B cell (primary cell): ENCODE measurements at regions not wholly inside any gene's neighbourhood (a gene's known extent, or its start where the extent isn't known, plus 50 kb on each side); places are given as distances from the start of the nearest gene placed in this dataset.

Experiments
- ATAC-seq: fragments of 200-7000 bp; cut with Tn5 transposase; one replicate; pipeline ENCODE4 v1.10.0; 2021; ENCODE audit warnings: low read depth, mild to moderate bottlenecking, moderate number of reproducible peaks, moderate library complexity
- CTCF ChIA-PET: fragments of 350-600 bp; sonication (Branson Sonifier 250); formaldehyde crosslinking; loops from one replicate; lab custom pipeline; 2021; ENCODE audit warnings: antibody characterized with exemption, inconsistent platforms; lab: Charles Lee
- POLR2A ChIA-PET: fragments of 350-600 bp; sonication (Branson Sonifier 250); formaldehyde crosslinking; loops from one replicate; lab custom pipeline; 2021; ENCODE audit warnings: antibody characterized with exemption; lab: Charles Lee
- DNase-seq: peaks from one replicate; pipeline ENCODE4 v3.0.0; 2013
- H2AFZ ChIP-seq: 2 replicates; pipeline ENCODE4 v1.6.1; 2012; ENCODE audit warnings: mild to moderate bottlenecking, low read depth, low read length; ENCODE audit not compliant: insufficient read depth, poor library complexity, severe bottlenecking
- H3K27ac ChIP-seq, 2 donors: 1 replicate in 1 of 2; 2 replicates in 1 of 2; pipeline ENCODE4 v1.5.1; 2012 to 2013; ENCODE audit warnings: low read length in 2 of 2, mild to moderate bottlenecking in 2 of 2, moderate library complexity in 1 of 2
- H3K27me3 ChIP-seq, 4 experiments: fragments of 200-600 bp in 1 of 4; sonication (generic) in 1 of 4; replicated peaks in 1 of 4; 1 replicate in 2 of 4; 2 replicates in 2 of 4; pipeline versions ENCODE4 v1.6.1 to v1.7.0; 2013 to 2016; ENCODE audit warnings: low read length in 3 of 4, mild to moderate bottlenecking in 2 of 4, mixed read lengths in 1 of 4, moderate library complexity in 1 of 4; ENCODE audit not compliant: insufficient read depth in 4 of 4, control insufficient read depth in 3 of 4; ENCODE audit errors: control extremely low read depth in 1 of 4
- H3K36me3 ChIP-seq, 2 experiments: replicated peaks in 1 of 2; 1 replicate in 1 of 2; 2 replicates in 1 of 2; pipeline versions ENCODE4 v1.6.1 to v1.7.1; 2013; ENCODE audit warnings: low read length in 1 of 2; ENCODE audit not compliant: insufficient read depth in 2 of 2, control insufficient read depth in 1 of 2; ENCODE audit errors: control extremely low read depth in 1 of 2, extremely low read depth in 1 of 2
- H3K4me1 ChIP-seq, 2 donors: fragments of 200-600 bp in 1 of 2; sonication (generic) in 1 of 2; 1 replicate in 1 of 2; 2 replicates in 1 of 2; pipeline versions ENCODE4 v1.5.1 to v1.6.1; 2013 to 2017; ENCODE audit warnings: low read length in 2 of 2; ENCODE audit not compliant: control insufficient read depth in 2 of 2, insufficient read depth in 2 of 2
- H3K4me2 ChIP-seq: replicated peaks from 2 replicates; pipeline ENCODE3; 2012; ENCODE audit warnings: mild to moderate bottlenecking, low read depth, low read length; ENCODE audit not compliant: poor library complexity, severe bottlenecking
- H3K4me3 ChIP-seq, 5 experiments: fragments of 200-600 bp in 1 of 5; sonication (generic) in 1 of 5; 1 replicate in 3 of 5; 2 replicates in 2 of 5; pipeline versions ENCODE4 v1.5.1 to v1.7.0; 2011 to 2016; ENCODE audit warnings: low read length in 4 of 5, mild to moderate bottlenecking in 4 of 5, low read depth in 2 of 5, control low read depth in 1 of 5, moderate library complexity in 1 of 5; ENCODE audit not compliant: insufficient read depth in 1 of 5; ENCODE audit errors: control extremely low read depth in 1 of 5, extremely low read depth in 1 of 5
- H3K79me2 ChIP-seq: fragments of 200-600 bp; sonication (generic); one replicate; pipeline ENCODE4 v1.6.0; 2016; ENCODE audit warnings: low read length; ENCODE audit not compliant: control insufficient read depth, insufficient read depth
- H3K9ac ChIP-seq: fragments of 200-600 bp; sonication (generic); 2 replicates; pipeline ENCODE4 v1.6.1; 2017; ENCODE audit warnings: mild to moderate bottlenecking, low read length, moderate library complexity
- H3K9me3 ChIP-seq, 3 donors: one replicate each; pipeline versions ENCODE4 v1.6.1 to v1.7.1; 2013; ENCODE audit warnings: low read length in 2 of 3; ENCODE audit not compliant: control insufficient read depth in 2 of 3, insufficient read depth in 1 of 3; ENCODE audit errors: control extremely low read depth in 1 of 3
- H4K20me1 ChIP-seq: 2 replicates; pipeline ENCODE4 v1.6.0; 2012; ENCODE audit warnings: mild to moderate bottlenecking, low read length; ENCODE audit not compliant: insufficient read depth, control insufficient read depth, poor library complexity, severe bottlenecking
- H3K27ac Mint-ChIP-seq: one replicate; pipeline ENCODE4 v1.8.0; 2021; ENCODE audit warnings: mixed read lengths
- H3K27me3 Mint-ChIP-seq: one replicate; pipeline ENCODE4 v1.8.0; 2021; ENCODE audit warnings: mixed read lengths
- H3K4me1 Mint-ChIP-seq: one replicate; pipeline ENCODE4 v1.8.0; 2021; ENCODE audit warnings: mixed read lengths
- H3K4me3 Mint-ChIP-seq: one replicate; pipeline ENCODE4 v1.8.0; 2021; ENCODE audit warnings: mixed read lengths
- H3K9me3 Mint-ChIP-seq: one replicate; pipeline ENCODE4 v1.8.0; 2022; ENCODE audit warnings: mixed read lengths; ENCODE audit not compliant: insufficient read depth
- EZH2 ChIP-seq: IDR thresholded peaks from 2 replicates; pipeline ENCODE4 v1.6.1; 2012; ENCODE audit warnings: borderline replicate concordance, low read depth, mild to moderate bottlenecking, moderate library complexity, low read length; ENCODE audit not compliant: insufficient read depth, poor library complexity, severe bottlenecking
- WGBS: methylation state at CpG from one replicate; pipeline ENCODE4 v1.1.5; 2013; ENCODE audit warnings: missing lambda C conversion rate; ENCODE audit not compliant: insufficient coverage; 5-methylcytosine and 5-hydroxymethylcytosine counted together
- intact Hi-C: fragments of 100-400 bp; cut with micrococcal nuclease; formaldehyde crosslinking; loops from one replicate; pipeline ENCODE4 v1.10.0; 2022
- TF ChIP-seq, protein P1 (sequence below): fragments of 200-600 bp; IDR thresholded peaks from one replicate; pipeline ENCODE4 v1.8.0; 2022; ENCODE audit warnings: antibody characterized with exemption, mild to moderate bottlenecking

DNA sequence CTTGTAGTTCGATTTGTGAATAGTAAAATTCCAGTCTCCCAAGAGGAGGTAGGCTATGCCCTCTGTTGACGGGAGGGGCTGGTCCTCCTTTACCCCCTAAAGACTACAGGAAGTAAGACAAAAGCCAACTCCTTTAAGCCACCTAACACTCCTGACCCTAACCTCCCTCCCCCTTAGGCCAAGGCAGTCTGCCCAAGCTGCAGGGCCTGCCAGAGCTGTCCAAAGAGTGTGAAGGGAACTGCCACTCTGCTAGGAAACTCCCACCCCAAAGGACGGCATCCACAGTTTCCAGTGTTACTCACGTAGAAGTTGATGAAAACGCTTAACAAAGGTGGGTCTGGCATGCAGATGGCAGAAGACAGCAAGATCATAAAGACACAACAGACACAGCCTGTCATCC lies 803.2 kb downstream of the PLA2G4A start:
- no peak overlapping the region for H3K27ac ChIP-seq
- H3K27me3 Mint-ChIP-seq, result no peaks in the 10 kb centered on the region
- POLR2A ChIA-PET, result no interaction called here
- peaks cover 0 to 7% (median 0%) of the 10 kb centered on the region in 3 donors for H3K9me3 ChIP-seq
- no peak overlapping the region for H2AFZ ChIP-seq
- DNase-seq (no peak), ATAC-seq (no peak)
- CTCF ChIA-PET, result no interaction called here
- no peak overlapping the region for H3K9ac ChIP-seq
- H3K4me2 ChIP-seq, result no peak overlapping the region
- no peaks in the 10 kb centered on the region for H3K79me2 ChIP-seq
- H4K20me1 ChIP-seq, result no peaks in the 10 kb centered on the region
- H3K4me1 Mint-ChIP-seq, result no peaks in the 10 kb centered on the region
- H3K27ac Mint-ChIP-seq, result no peak overlapping the region
- H3K9me3 Mint-ChIP-seq, result peaks cover 6% of the 10 kb centered on the region
- H3K4me1 ChIP-seq, result no peaks in the 10 kb centered on the region
- intact Hi-C loops, result no loop called here
- H3K36me3 ChIP-seq, result no peaks in the 10 kb centered on the region
- no peak overlapping the region for H3K4me3 Mint-ChIP-seq
- no CpG with 5 or more reads among the region's 5 CpGs for WGBS
- no peaks in the 10 kb centered on the region for H3K27me3 ChIP-seq
- H3K4me3 ChIP-seq, result no peak overlapping the region
- TF ChIP-seq, protein P1, sequence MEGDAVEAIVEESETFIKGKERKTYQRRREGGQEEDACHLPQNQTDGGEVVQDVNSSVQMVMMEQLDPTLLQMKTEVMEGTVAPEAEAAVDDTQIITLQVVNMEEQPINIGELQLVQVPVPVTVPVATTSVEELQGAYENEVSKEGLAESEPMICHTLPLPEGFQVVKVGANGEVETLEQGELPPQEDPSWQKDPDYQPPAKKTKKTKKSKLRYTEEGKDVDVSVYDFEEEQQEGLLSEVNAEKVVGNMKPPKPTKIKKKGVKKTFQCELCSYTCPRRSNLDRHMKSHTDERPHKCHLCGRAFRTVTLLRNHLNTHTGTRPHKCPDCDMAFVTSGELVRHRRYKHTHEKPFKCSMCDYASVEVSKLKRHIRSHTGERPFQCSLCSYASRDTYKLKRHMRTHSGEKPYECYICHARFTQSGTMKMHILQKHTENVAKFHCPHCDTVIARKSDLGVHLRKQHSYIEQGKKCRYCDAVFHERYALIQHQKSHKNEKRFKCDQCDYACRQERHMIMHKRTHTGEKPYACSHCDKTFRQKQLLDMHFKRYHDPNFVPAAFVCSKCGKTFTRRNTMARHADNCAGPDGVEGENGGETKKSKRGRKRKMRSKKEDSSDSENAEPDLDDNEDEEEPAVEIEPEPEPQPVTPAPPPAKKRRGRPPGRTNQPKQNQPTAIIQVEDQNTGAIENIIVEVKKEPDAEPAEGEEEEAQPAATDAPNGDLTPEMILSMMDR, result no peak
- no peak for TF ChIP-seq EZH2

DNA sequence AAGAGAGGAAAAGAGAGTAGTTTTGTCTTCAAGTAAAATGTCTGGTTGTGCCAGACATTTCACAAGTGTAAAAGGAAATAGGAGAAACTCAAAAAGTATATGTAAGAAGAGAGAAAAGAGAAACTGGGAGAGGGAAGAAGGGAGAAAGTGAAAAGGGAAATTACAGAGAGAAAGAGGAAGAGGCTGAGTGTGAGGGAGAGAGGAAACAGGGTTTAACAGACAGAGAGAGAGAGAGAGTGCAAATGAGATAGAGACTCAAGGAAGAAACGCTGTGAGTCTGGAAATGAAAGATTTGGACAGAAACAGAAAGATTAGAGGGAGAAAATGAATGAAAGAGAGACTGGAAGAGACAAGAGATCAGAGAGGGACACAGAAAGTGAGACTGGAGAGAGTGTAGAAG lies 806.2 kb downstream of the PLA2G4A start:
- Mint-ChIP-seq H3K4me3 (no peak overlapping the region), H3K27ac (no peak overlapping the region), H3K4me1 (no peaks in the 10 kb centered on the region), H3K9me3 (peaks cover 6% of the 10 kb centered on the region), H3K27me3 (no peaks in the 10 kb centered on the region)
- H2AFZ ChIP-seq, result no peak overlapping the region
- DNase-seq, result no peak
- H3K79me2 ChIP-seq, result no peaks in the 10 kb centered on the region
- no peaks in the 10 kb centered on the region for H4K20me1 ChIP-seq
- H3K27me3 ChIP-seq, result no peaks in the 10 kb centered on the region
- no peak for ATAC-seq
- no peak overlapping the region for H3K4me2 ChIP-seq
- ChIA-PET CTCF (no interaction called here), POLR2A (no interaction called here)
- H3K9ac ChIP-seq, result no peak overlapping the region
- no peak for TF ChIP-seq EZH2
- TF ChIP-seq, protein P1, result no peak
- H3K36me3 ChIP-seq, result no peaks in the 10 kb centered on the region
- WGBS, result 0% methylated on average over 1 of the region's 1 CpG
- H3K4me3 ChIP-seq, result no peak overlapping the region
- H3K27ac ChIP-seq, result no peak overlapping the region
- H3K9me3 ChIP-seq, result peaks cover 0 to 7% (median 0%) of the 10 kb centered on the region in 3 donors
- intact Hi-C loops, result no loop called here
- no peaks in the 10 kb centered on the region for H3K4me1 ChIP-seq
